ENCODE measurements at regions not wholly inside any gene's neighbourhood (a gene's known extent, or its start where the extent isn't known, plus 50 kb on each side); places are given as distances from the start of the nearest gene placed in this dataset.

DNA sequence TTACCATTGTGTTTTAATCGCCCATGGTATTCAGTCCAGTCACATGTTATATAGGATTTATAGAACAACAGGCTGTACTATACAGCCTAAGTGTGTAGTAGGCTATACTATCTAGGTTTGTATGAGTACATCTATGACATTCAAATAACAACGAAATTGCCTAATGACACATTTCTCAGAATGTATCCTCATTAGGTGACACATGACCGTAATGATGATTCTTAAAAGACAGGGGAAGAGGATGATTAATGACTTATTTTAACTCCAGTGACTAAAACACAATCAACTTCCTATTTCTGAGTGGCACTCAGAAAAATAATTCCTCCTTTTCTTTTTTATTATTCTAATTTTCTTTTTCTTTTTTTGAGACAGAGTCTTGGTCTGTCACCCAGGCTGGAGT is 63.0 kb upstream of the ACSL3 start:
- Histone ChIP-seq H3K36me3 (ENCODE audit: control insufficient read depth, low read length) (no peaks in the 10 kb centered on the region), H3K27me3 (ENCODE audit: control insufficient read depth, low read length) (no peaks in the 10 kb centered on the region), H3K4me2 (ENCODE audit: low read length) (no peak overlapping the region), H3K9me2 (replicated peaks; ENCODE audit: control insufficient read depth, low read length) (no peaks in the 10 kb centered on the region), H3K9me3 (ENCODE audit: control insufficient read depth, insufficient read depth, low read length) (no peaks in the 10 kb centered on the region), H4K20me1 (ENCODE audit: control insufficient read depth, insufficient read depth, low read depth, low read length) (no peaks in the 10 kb centered on the region), H3F3A (ENCODE audit: control insufficient read depth, insufficient read depth) (no peaks in the 10 kb centered on the region), H3K27ac (ENCODE audit: low read depth, low read length) (no peak overlapping the region), H3K4me1 (ENCODE audit: control insufficient read depth, low read length) (peaks cover 29% of the 10 kb centered on the region), H3K4me3 (ENCODE audit: low read length) (no peak overlapping the region), H3K79me2 (ENCODE audit: control insufficient read depth, low read length) (no peaks in the 10 kb centered on the region)
- TF ChIP-seq EZH2phosphoT487 (IDR thresholded peaks at IDR 0.05; ENCODE audit: borderline replicate concordance, low read length) (no peak), CTCF (IDR thresholded peaks at IDR 0.05; ENCODE audit: low read depth, low read length, poor library complexity, severe bottlenecking) (no peak)

DNA sequence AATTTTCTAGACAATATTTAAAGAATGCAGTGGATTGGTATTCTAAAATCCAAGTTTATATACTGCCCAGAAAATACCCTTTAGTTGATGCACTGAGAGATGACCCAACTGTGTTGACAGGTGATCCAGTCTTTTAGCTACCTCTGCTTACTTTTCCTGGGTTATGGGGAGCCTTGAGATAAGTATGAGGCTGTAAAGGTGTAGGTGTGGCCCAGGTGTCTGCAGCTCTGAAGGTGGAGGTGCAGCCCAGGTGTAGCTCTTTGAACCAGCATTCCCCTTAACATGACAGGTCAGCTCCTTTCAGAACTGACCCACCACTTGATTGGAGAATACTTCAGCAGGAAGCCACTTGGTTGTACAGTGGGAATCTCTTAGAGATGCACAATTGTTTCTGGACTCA is 62.3 kb upstream of the ACSL3 start:
- no peaks in the 10 kb centered on the region for H3K36me3 ChIP-seq (ENCODE audit: control insufficient read depth, low read length)
- H3K79me2 ChIP-seq (ENCODE audit: control insufficient read depth, low read length) = no peaks in the 10 kb centered on the region
- H3K4me3 ChIP-seq (ENCODE audit: low read length) = no peak overlapping the region
- H3F3A ChIP-seq (ENCODE audit: control insufficient read depth, insufficient read depth) = no peaks in the 10 kb centered on the region
- TF ChIP-seq CTCF (IDR thresholded peaks at IDR 0.05; ENCODE audit: low read depth, low read length, poor library complexity, severe bottlenecking) (no peak), EZH2phosphoT487 (IDR thresholded peaks at IDR 0.05; ENCODE audit: borderline replicate concordance, low read length) (no peak)
- no peaks in the 10 kb centered on the region for H3K9me3 ChIP-seq (ENCODE audit: control insufficient read depth, insufficient read depth, low read length)
- H3K9me2 ChIP-seq (replicated peaks; ENCODE audit: control insufficient read depth, low read length) = no peaks in the 10 kb centered on the region
- no peaks in the 10 kb centered on the region for H4K20me1 ChIP-seq (ENCODE audit: control insufficient read depth, insufficient read depth, low read depth, low read length)
- H3K4me2 ChIP-seq (ENCODE audit: low read length) = no peak overlapping the region
- no peaks in the 10 kb centered on the region for H3K27me3 ChIP-seq (ENCODE audit: control insufficient read depth, low read length)
- H3K27ac ChIP-seq (ENCODE audit: low read depth, low read length) = no peak overlapping the region
- peaks cover 26% of the 10 kb centered on the region for H3K4me1 ChIP-seq (ENCODE audit: control insufficient read depth, low read length)

DNA sequence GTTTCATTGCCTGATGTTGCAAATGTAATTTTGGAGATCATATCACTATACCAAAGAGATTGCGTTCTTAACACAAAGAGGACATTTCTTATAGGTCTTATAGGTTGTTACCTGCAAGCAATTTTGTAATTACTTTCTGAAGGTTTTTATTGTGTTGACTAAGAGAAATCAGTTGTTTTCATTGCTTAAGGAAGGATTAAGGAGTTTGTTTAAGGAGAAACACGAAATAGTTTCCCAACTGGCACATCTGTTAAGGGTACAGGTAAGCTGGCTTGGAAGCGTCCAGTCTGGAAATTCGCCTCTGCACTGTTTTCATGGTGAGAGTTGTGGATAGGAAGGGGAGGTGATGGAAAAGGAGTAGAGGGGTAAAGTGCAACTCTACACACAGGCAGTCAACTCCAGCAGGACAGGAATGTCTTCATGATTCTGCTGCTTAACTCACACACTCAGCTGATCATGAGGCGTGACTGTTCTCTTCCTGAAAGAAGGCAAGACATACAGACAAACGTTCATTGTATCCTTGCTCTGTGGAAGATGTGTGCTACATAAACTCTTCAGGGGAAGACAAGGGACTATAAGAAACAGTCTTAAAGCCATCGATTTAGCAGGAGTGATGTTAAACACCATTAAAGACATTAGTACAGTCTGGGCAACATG is 61.4 kb upstream of the ACSL3 start:
- no peaks in the 10 kb centered on the region for H3K9me2 ChIP-seq (replicated peaks; ENCODE audit: control insufficient read depth, low read length)
- H3K79me2 ChIP-seq (ENCODE audit: control insufficient read depth, low read length) = no peaks in the 10 kb centered on the region
- H3K4me1 ChIP-seq (ENCODE audit: control insufficient read depth, low read length) = peaks cover 17% of the 10 kb centered on the region
- no peaks in the 10 kb centered on the region for H4K20me1 ChIP-seq (ENCODE audit: control insufficient read depth, insufficient read depth, low read depth, low read length)
- H3K4me3 ChIP-seq (ENCODE audit: low read length) = no peak overlapping the region
- H3K9me3 ChIP-seq (ENCODE audit: control insufficient read depth, insufficient read depth, low read length) = no peaks in the 10 kb centered on the region
- TF ChIP-seq CTCF (IDR thresholded peaks at IDR 0.05; ENCODE audit: low read depth, low read length, poor library complexity, severe bottlenecking) (no peak), EZH2phosphoT487 (IDR thresholded peaks at IDR 0.05; ENCODE audit: borderline replicate concordance, low read length) (no peak)
- H3K27ac ChIP-seq (ENCODE audit: low read depth, low read length) = no peak overlapping the region
- H3K27me3 ChIP-seq (ENCODE audit: control insufficient read depth, low read length) = 0 out of 2 replicates have a peak, but pooled peaks cover under 1% of the 10 kb centered on the region
- H3K4me2 ChIP-seq (ENCODE audit: low read length) = no peak overlapping the region
- H3F3A ChIP-seq (ENCODE audit: control insufficient read depth, insufficient read depth) = no peaks in the 10 kb centered on the region
- H3K36me3 ChIP-seq (ENCODE audit: control insufficient read depth, low read length) = no peaks in the 10 kb centered on the region
